BJ (cell line): ENCODE measurements at regions not wholly inside any gene's neighbourhood (a gene's known extent, or its start where the extent isn't known, plus 50 kb on each side); places are given as distances from the start of the nearest gene placed in this dataset.

Source experiments
- CTCF ChIA-PET: fragments of 350-600 bp; formaldehyde crosslinking; extraction: SDS; loops from one replicate; lab custom pipeline; 2021; ENCODE audit warnings: antibody characterized with exemption, inconsistent platforms; lab: Yijun Ruan, JAX
- POLR2A ChIA-PET: fragments of 300-600 bp; sonication (Branson Sonifier 250); formaldehyde crosslinking; extraction: SDS; loops from one replicate; lab custom pipeline; 2021; ENCODE audit warnings: antibody characterized with exemption; lab: Charles Lee
- DNase-seq: peaks from one replicate; pipeline ENCODE4 v3.0.0-alpha.2; 2011; ENCODE audit warnings: low read depth
- H3K27me3 ChIP-seq: 2 replicates; pipeline ENCODE4 v1.6.0; 2011; ENCODE audit warnings: low read length; ENCODE audit not compliant: control insufficient read depth, insufficient read depth
- H3K36me3 ChIP-seq: 2 replicates; pipeline ENCODE4 v1.5.1; 2011; ENCODE audit warnings: low read length; ENCODE audit not compliant: control insufficient read depth, insufficient read depth
- H3K4me3 ChIP-seq: 2 replicates; pipeline ENCODE4 v1.5.1; 2011; ENCODE audit warnings: low read depth, mild to moderate bottlenecking, control low read depth, low read length
- TF ChIP-seq, protein P1 (sequence below): IDR thresholded peaks from 2 replicates; pipeline ENCODE4 v1.5.1; 2011; ENCODE audit warnings: low read depth, mild to moderate bottlenecking, control low read depth, inconsistent platforms, low read length, moderate library complexity; ENCODE audit not compliant: insufficient read depth

DNA sequence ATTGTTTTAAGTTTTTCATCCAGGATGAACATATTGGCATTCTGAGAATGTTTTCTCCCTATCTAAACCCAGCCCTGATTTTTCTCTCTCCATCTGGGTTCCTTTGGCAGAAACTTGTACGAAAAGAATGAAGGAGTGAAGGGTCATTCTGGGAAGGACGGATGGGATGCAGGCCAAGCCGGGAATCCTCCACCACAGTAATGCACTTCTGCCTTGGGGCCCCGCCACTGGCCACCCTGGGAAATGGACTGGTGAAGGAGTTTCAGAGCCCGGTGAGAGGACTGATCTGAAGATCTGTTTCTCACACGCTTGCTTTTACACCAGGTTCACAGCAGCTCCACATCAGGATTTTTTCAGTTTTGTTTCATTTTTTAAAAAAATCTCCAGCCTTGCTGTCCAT, 554.8 kb downstream of the BNC2 start:
- H3K27me3 ChIP-seq, result no peaks in the 10 kb centered on the region
- CTCF ChIA-PET, result interaction anchor here (1.2 kb wide), 1 partner anchor 20 kb away, joined by 3 read pairs; no protein-coding TSS in a partner anchor
- DNase-seq, result no peak
- POLR2A ChIA-PET, result no interaction called here
- H3K4me3 ChIP-seq, result no peak overlapping the region
- TF ChIP-seq, protein P1, sequence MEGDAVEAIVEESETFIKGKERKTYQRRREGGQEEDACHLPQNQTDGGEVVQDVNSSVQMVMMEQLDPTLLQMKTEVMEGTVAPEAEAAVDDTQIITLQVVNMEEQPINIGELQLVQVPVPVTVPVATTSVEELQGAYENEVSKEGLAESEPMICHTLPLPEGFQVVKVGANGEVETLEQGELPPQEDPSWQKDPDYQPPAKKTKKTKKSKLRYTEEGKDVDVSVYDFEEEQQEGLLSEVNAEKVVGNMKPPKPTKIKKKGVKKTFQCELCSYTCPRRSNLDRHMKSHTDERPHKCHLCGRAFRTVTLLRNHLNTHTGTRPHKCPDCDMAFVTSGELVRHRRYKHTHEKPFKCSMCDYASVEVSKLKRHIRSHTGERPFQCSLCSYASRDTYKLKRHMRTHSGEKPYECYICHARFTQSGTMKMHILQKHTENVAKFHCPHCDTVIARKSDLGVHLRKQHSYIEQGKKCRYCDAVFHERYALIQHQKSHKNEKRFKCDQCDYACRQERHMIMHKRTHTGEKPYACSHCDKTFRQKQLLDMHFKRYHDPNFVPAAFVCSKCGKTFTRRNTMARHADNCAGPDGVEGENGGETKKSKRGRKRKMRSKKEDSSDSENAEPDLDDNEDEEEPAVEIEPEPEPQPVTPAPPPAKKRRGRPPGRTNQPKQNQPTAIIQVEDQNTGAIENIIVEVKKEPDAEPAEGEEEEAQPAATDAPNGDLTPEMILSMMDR, result no peak
- no peaks in the 10 kb centered on the region for H3K36me3 ChIP-seq

DNA sequence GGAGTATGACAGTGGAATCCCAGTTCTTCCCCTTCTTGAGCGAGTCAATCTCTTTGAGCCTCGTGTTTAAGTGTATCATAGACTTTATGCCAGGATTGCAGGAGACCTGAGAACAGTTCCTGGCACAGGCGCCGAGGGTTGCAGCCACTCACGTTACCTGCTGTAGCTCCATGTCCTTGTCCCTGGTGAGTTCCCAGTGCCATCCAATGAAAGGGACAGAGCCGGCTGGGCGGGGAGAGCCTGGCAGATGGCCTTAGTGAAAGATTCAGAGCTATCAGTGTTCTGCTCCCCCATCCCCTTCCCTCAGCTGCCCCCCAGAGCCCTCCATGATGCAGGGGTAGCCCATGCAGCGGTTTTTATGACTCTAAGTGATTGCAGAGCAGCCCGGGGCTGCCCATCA, 554.0 kb downstream of the BNC2 start:
- Histone ChIP-seq H3K36me3 (no peaks in the 10 kb centered on the region), H3K4me3 (no peak overlapping the region), H3K27me3 (no peaks in the 10 kb centered on the region)
- CTCF ChIA-PET, result no interaction called here
- TF ChIP-seq, protein P1, result no peak
- POLR2A ChIA-PET, result no interaction called here
- DNase-seq, result no peak

DNA sequence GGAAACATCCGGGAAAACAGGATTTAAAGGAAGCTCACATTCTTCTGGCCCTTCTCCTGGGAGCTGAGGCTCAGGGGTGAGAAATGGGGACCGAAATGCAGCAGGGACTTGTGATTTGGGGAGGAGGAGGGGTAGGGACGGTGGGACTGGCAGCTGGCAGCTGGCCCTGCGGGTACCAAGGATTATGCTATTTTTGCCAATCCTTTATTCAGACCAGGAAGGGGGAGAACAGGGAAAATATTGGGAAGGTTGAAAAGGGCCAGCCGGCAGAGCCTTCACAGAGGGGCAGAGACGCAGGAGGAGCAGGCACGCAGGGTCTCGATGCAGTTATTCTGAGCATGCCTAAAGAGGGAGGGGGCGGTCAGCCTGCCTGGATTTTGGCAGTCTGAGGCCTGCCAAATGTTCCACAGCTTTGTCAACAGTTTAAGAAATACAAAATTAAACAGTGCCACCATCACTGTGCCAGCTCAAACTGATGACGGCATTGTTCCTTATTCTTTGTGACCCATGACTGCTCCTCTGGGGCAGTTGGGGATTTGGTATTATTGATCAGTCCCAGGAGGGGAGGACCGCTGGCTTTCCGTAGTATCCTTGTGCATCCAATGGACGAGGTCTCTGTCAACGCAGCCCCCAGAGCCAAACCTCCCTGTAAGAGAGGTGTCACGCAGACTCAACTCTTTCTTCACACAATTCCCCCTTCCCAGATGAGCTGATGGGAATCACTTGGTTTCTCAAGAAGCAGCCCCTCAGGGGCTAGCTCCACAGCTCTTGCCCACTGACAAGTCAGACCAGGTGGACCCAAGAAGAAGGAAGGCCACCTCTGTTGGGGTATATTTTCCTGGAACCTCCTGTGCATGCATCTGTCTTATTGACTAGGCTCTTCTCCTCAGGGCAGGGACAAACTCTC, 553.3 kb downstream of the BNC2 start:
- ChIA-PET CTCF (no interaction called here), POLR2A (no interaction called here)
- no peak for DNase-seq
- Histone ChIP-seq H3K36me3 (no peaks in the 10 kb centered on the region), H3K27me3 (no peaks in the 10 kb centered on the region), H3K4me3 (no peak overlapping the region)
- TF ChIP-seq, protein P1, result no peak

DNA sequence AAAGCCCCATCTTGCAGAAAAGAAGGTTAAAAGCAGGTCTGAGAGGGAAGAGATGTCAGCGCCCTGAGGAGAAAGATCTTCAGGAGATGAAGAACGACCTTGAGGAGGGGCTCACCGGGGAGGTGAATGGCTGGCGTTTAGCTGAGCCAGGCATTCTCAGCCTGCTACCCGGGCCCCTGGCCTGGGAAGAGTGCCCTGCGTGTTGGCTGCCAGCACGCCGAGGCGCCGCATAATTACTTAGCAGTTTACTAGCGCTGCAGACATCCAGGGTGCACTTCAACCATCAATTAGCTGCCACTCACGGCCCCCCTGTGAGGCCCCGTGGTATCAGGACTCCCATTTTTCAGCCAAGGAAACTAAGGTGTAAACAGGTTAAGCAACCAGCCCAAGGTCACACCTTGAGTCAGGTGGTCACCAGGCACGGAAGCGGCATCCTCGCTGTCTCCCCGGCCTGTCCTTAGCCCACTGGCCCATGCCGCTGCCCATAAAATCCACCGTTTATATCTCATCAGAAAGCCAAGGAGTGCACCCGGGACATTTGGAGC, 551.9 kb downstream of the BNC2 start:
- H3K27me3 ChIP-seq, result no peaks in the 10 kb centered on the region
- ChIA-PET POLR2A (no interaction called here), CTCF (no interaction called here)
- DNase-seq, result no peak
- no peak overlapping the region for H3K4me3 ChIP-seq
- H3K36me3 ChIP-seq, result no peaks in the 10 kb centered on the region
- TF ChIP-seq, protein P1, result no peak

DNA sequence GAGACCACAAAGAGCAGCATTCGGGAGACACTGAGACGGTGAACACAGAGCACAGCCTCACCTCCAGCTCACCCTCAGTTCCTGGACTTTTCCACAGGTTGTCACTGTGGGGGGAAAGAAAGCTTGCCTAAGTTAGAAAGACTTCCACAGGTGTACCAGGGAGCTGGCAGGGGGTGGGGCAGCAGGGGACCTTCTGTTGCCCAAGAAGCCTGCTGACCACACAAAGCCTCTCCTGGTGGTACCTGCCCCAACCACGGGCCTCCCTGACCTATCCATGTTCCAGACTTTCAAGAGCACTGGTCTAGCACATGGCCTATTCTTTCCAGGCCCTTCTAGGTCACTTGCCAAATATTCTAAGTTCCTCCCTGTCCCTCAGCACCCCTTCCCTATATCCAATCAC, 550.8 kb downstream of the BNC2 start:
- TF ChIP-seq, protein P1, result no peak
- ChIA-PET POLR2A (no interaction called here), CTCF (interaction anchor here (0.7 kb wide), 1 partner anchor 268 kb away, joined by 3 read pairs; no protein-coding TSS in a partner anchor)
- H3K27me3 ChIP-seq, result no peaks in the 10 kb centered on the region
- no peaks in the 10 kb centered on the region for H3K36me3 ChIP-seq
- no peak for DNase-seq
- no peak overlapping the region for H3K4me3 ChIP-seq
